Stimulated activated CD4-positive, alpha-beta T cell treated with anti-CD3 and anti-CD28 coated beads, Interleukin-1b, Interleukin-23, amount 100 ng/mL, for 48 hours (primary cell): ENCODE measurements at regions not wholly inside any gene's neighbourhood (a gene's known extent, or its start where the extent isn't known, plus 50 kb on each side); places are given as distances from the start of the nearest gene placed in this dataset.

Experiments
- DNase-seq: peaks from one replicate; pipeline ENCODE4 v3.0.0-alpha.2; 2020

DNA sequence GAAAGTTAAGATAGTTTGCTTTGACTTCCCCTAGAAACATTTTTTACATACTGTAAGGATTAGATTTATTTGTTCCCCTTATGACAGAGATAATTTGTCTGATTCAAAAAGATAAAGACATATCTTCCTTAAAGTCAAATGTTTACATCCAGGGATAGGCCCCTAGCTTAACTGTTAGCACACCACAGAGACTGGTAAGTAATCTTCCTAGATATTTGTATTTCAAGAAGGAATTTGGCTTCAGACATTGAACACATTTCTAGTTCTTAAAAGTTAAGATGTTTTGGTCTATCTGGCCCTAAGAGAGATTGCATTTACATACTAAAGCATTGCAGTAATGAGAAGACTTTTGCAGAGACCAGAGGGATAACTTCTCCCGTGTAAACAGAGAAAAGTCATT is 1201.1 kb upstream of the GJE1 start:
- no peak for DNase-seq

DNA sequence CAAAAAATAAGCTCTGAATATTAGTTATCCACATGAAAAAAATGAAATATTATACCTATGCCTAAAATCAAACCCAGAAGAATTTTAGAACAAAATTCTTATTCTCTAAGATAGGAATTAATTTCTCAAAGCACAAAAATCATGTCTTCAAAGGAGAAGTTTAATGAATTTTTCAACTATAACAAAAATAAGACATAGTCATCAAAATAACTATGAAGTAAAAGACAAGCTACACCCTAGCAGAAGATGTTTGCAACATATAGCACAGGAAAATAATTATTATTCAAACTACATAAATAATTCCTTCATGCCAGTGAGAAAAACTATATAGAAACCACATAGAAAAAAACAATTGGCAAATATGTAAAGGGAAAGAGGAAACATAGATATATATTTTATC is 1203.6 kb upstream of the GJE1 start:
- no peak for DNase-seq

DNA sequence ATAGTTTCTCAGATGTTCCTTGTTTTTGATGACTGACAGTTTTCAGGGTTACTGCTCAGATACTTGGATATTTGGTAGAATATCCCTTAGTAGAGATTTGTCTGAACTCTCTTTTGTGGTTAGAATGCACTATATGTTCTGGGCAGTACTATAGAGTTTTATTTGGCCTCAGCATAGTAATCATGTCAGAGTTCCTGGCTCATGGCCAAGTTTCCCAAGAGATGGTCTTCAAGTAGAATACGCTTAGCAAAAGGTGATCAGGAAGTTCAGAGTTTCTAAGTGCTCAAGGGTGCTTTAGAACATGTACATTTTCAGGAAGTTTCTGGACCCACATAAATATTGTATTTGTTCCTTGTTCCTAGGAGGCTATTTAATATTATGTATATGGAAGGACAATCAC is 1209.7 kb upstream of the GJE1 start:
- no peak for DNase-seq

DNA sequence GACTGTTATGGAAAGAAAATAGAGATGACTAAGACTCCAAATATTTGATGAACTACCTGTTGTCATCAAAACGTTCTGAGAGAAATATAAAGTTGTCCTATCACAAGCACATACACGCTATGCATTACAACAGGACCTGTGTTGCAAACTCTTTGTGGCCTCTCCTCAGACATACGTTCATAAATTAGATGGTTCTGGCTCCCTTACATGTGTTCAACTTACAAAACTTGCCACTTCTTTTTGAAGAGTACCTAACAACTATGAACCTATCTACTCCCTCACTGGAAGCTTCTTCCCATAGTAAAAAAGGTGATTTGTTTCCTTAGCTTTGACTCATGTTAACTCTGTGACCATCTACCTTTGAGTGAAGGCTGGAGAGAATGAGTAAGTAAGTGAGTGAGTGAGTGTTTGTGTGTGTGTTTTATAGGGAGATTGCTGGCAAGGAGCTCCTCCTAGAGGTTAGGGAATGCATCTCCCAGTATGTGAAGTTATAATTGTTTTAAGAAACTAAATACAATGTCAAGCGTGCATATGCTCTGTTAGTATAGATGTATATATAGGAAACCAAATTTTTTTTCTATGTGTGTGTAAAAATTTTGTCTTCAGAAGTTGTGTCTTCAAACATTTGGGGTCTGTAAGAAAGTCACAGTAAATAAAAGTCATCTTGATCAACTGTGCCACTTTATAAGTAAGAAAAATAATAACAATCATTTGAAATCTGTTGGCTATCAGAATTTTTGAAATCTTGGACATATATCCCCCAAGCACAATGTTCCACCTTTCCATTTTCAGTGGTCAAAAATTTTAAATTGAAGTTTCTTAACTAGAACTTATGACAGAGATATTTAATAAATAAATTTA is 1211.1 kb upstream of the GJE1 start:
- no peak for DNase-seq

DNA sequence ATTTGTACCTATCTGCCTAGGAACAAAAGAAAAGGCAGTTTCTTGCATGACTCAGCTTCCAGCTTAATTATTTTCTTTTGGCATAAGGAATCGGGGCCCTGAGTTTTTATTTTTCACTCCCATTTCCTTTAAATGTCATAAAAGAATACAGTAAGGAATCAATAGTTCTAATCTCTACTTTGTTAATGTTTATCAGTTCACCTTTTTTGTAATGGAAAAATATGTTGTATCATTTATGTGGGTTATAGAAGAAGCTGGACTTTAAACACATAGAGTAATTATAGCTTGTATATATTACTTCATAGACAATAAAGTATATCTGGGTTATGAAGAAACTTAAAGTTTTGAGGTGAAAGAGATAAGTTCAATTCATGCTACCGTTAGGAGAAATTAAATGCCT is 1214.8 kb upstream of the GJE1 start:
- DNase-seq: no peak

DNA sequence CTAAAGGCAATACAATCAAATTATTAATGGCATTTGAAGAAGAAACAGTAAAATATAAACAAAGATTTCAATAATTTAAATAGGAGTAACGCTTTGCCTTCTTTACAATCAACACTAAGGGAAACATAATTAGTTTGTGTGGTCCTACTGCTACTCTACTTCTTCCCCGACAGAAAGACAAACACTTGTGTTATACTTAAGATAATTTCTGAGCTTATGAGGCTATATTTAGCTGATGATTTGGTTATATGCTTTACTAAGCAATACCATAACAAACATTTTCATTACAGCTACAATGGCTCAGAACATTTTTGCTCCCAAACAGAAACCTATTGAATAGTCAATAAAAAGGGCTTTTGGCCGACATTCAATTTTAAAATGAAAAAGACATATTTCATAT is 1217.2 kb upstream of the GJE1 start:
- DNase-seq: no peak

DNA sequence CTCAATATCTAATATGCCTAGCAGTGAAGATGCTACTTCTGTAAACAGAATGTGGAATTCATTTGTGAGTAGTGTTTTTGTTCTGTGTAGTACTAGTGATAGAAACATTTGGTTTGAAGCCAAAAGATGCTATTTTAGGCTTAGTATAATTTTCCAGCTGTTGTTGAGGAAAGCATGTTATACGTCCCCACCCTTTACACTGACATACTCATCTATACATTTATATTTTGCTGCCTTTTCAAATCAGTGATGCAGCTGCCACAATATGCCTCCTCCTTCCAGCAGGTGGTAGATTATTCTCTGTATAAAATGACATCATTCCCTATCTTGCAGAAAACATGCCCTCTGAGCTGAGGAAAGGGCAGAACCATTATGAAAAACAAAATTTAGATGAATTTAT is 1217.6 kb upstream of the GJE1 start:
- no peak for DNase-seq

DNA sequence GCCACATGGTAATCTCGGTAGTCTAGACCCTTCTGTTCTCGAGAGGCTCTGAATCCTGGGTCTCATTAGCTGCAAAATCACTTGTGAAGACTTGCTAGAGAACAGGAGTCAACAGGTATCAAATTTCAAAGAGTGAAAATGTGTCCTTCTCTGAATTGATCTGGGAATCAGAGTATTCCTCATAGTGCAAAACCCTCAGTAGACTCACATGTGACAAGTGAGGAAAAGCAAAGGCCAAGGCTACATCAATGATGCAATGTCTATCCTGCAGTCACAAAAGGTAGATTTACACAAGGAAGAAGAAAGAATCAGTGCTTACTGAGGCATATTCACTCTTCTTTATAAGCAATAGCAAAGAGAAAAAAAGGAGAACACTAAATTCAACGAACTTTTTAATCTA is 1220.0 kb upstream of the GJE1 start:
- DNase-seq: no peak

DNA sequence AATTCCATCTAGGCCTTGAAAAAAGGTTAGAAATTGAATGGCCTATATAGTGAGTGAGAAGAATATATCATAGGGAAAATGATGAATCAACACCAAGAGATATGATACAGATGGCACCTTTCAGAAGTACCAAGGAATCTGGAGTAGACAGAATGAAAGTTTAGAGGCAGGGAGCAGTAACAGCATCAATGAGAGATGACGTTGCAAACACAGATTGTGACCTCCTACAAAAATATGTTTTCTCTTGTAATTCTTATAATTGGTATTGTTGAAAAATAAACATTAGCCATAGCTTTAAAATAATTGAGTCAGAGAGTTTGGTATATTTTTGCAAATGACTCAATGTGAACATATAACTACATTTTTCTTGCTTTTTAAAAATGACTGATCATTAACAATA is 1223.1 kb upstream of the GJE1 start:
- no peak for DNase-seq

DNA sequence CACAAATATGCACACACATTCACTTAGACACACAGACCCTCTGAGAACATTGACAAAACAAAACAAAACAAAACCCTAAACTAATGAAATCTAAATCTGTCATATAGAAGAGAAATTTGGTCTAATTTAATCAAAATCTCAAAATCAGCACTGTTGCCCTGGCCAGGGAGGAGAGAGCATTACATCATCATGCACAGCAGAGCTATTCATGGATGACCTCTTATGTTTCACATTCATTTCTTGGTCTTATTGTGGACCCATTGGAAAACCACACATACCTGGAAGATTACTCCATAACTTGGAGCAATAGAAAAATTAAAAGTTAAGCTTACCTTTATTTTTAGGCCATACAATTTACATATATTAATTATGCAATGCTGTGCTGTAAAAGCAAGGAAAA is 1223.6 kb upstream of the GJE1 start:
- DNase-seq: no peak

DNA sequence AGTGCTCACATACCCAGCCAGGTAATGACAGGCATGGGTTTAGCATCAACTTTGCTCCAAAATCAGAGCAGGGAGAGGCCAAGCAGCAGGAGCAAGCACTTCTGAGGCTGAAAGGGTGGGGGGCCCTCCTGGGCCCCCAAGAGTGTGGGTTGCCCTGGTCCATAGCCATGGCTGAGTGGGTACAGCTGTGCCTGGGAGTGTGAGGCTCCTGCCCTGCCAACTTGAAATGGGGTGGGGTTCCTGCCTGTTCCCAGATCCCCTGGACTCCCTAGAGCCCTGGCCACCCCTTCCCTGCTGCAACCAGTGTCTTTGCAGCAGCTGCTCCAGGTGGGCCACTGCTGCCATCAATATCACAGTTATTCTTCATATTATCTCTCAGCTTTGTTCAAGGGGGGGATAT is 1224.2 kb upstream of the GJE1 start:
- no peak for DNase-seq

DNA sequence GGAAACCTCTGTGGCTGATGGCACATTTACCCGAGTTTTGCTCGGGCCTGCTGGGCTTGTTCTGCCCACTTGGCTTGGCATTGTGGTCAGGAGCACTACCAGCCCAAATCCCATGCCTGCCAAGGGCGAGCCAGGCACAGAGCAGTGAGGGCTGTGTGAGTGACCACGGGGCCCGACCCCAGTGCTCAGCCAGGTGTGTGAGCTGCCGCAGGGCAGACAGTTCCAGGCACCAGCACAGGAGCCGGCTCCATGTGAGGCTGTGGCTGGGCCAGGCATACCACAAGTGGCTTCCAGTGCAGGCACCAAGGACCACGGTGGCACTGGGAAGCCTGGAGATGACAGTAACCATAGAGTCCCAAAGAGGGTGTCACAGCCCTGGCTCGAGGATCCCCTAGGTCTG is 1225.5 kb upstream of the GJE1 start:
- no peak for DNase-seq

DNA sequence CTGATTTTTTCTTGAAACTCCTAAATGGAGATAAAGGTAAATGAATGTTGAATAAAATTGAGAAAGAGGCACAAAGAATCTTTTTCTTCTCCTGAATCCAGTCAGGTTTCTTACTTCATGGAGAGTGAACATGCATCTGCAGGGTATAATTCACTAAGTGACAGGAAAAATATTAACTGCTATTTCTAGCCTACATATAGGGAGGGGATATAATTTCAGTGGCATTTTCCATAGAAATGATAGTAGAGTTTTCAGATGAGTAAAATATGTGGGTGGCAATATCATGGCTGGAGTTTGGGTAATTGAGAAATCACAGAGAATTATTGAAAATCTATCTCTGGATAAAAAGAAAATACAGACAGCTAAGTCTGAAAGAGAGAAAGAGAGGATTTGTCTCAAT is 1227.0 kb upstream of the GJE1 start:
- no peak for DNase-seq

DNA sequence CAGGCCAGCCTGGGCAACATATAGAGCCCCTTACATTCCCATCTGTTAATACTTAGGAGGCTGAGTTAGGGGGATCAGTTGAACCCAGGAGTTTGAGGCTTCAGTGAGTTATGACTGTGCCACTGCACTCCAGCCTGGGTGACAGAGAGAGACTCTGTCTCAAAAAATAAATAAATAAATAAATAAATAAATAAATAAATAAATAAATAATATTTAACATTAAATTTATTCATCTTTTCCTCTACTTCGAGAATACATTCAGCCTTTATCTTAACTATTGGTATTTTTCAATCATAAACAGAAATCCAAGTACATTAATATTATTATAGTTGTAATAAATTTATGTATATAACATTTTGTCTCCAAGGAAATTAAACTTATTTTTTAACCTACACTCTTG is 1227.7 kb upstream of the GJE1 start:
- no peak for DNase-seq

DNA sequence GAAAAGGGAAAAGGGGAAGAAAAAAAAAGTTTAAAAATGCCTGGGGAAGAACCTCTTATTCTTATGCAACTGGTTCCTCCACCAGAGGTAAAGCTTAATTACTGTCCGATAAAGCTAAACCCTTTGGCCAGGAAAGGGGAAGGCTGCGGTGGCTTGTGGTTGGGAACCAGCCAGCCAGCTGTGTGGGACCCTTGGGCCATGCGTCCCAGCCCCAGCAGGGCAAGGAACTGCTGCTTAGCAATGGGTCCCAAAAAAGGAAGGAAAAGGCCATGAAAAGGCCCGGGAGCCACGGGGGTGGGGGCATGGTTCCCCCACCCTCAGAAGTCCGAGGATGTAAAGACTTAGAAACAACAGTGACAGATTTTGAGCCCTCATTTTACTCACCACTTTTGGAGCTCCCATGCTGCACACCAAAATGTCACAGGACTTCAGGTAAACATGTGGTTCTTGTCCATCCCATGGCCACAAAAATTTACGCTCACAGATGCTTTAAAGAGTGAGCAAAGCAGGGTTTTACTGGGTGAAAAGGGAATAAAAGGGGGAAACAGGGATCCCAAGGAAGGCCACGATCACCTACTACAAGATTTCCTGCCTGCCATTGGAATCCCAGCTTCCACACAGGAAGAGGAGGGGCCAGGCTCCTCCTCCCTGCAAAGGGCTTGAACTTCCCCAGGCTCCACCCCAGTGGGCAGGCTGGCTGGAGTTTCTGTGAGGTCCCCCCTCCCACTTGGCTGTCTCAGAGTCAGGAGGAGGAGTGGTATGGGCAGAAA is 1234.7 kb upstream of the GJE1 start:
- no peak for DNase-seq

DNA sequence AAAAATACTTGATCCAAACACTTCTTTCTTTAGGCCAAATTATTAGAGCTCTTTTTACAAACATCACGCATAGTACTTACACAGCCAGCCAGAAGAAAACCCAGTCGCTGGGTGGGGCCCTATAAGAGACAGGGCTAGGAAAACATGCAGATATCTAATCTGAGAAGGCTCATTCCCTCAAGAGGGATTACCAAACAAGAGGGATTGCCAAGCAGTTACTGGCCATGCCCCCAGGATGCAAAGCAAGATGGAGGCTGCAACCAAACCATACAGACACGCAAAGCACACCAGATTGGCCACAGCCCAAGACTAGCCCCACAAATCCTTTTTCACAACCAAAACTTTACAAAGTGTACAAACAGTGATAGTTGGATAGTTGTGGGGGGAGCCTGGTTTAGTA is 1235.4 kb upstream of the GJE1 start:
- DNase-seq: no peak

DNA sequence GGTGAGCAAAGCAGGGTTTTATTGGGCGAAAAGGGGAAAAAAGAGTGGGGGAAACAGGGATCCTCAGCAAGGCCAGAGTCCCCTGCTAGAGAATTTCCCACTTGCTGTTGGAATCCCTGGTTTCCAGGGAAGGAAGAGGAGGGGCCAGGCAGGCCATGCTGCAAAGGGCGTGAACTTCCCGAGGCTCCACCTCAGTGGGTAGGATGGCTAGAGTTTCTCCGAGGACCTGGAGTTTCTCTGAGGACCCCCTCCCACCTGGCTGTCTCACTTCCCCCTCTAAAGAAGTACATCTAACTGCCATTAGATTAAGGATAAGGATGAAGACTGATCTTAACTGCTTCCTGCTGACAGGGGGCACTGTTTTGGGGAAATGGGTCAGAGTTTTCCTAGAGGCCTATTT is 1239.3 kb upstream of the GJE1 start:
- DNase-seq: no peak

DNA sequence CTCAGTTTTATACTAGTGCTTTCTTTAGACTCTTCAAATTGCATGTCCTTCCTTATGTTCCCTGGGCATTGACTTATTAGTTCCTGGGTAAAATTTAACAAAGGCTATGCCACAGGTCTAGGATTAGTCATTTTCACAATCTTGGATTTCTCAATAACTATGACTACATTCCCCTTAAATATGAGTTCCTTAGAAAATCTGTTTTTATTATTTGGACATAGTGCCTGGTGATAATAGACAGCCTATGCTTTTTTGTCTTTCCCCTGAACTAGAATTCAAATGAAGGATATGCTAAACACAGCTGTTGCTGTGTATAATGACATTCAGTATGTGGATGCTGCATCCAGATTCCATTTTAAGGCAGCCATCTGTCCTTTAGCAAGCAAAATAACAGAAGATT is 1252.8 kb upstream of the GJE1 start:
- DNase-seq: no peak

DNA sequence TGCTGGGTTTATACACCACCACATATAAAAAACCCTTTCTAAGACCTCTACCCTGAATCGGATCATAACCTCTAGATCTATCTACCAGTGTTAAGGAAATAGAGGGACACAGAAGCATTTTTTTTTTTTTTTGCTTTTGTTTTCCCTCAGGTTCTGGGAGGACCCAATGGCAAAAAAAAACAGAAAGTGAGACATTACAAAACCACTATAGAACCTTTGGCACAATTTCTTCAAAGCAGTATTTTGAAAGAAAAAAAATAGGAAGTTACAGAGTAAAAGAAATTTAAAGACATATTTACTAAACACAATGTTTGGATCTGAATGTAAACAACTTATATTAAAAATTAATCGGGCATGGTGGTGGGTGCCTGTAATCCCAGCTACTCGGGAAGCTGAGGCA is 1258.7 kb upstream of the GJE1 start:
- no peak for DNase-seq

DNA sequence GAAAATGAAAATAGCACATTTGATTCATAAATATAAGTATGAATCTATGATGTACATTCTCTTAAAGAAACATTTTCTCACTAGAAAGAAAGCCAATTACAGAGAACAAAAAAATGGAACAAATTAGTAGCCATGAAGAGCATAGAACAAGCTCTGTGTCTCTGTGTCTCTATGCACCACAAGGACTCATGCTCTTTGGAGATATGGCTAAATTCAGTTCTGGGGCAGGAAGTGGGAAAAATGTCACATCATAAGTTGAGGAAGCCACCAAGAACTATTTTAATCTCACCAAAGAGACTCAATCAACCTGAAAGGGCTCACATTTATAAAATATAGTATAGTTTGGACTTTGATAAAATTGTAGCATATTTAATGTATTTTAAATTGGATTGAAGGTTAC is 1259.8 kb upstream of the GJE1 start:
- DNase-seq: no peak

DNA sequence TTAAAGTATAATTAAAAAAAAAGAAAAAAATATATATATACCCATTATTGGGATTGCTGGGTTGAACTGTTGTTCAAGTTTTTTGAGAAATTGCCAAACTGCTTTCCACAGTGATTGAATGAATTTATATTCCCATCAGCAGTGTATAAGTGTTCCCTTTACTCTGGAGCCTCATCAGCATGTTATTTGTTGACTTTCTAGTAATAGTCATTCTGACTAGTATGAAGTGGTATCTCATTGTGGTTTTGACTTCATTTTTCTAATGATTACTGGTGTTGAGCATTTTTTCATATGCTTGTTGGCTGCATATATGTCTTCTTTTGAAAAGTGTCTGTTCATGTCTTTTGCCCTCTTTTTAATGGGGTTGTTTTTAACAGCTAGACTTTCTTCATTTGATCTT is 1260.8 kb upstream of the GJE1 start:
- DNase-seq: no peak

DNA sequence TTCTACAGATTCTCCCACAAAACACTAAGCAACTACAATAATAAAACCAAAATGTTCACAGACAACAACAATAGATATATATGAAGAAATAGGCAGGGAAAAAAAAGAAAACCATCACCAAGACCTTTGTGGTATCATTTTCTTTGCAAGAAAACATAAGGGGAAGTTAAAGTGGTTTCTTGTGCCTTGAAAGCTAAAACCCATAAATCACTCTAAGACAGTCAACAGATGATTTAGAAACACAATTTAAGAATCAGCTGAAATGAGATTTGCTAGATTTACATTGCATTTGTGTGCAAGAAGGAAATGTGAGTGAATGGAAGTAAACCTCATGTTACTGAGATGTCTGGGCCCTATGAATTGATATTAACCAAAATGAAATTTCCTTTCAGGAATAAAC is 1265.4 kb upstream of the GJE1 start:
- DNase-seq: no peak

DNA sequence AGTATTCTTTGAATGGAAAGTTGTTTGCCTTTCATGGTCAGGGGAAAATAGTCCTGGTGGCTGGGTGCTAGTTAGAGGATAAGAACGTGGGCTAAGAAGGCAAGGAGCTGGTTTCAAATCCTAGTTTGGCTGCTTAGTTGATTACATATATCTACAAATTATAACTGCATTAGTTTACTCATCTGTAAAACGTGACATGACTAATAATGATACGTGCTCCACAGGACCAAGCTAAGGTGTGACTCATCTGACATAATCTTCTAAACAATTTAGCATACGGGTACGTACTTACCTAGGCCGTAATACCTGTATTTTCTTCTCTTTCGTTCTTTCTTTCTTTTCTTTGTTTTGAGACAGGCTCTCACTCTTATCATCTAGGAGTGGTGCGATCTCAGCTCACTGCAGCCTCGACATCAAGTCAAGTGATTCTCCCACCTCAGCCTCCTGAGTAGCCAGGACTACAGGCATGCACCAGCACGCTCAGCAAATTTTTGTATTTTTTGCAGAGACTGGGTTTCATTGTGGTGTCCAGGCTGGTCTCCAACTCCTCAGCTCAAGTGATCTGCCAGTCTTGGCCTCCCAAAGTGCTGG is 1274.2 kb upstream of the GJE1 start:
- no peak for DNase-seq

DNA sequence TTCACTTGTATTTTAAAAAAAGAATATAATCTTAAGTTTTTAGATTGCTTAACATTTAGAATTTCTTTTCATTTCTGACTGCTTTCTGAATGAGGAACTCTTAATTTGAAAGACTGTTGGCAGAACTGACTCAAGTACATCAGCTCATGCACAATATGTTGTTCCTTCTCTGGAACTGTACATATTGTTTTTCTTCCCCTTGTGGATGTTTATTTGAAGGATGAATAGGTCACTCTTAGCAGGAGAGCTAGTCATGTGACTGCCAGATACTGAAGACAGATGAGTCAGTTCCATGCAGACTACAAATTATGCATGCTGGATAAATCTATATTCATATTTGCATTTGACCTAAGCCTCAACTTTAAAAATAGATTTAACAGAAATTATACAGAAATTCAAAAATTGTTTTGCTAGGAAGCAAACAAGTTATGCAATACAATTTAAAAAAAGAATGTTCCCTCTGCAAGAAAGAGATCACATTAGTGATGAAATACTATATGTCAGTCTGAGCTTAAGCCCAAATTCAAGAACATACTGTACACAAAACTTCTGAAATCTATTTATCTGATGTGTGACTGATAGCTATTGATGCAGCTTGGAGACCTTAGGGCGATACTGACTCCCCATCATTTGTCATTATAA is 1274.9 kb upstream of the GJE1 start:
- DNase-seq: no peak
